ENCODE measurements at regions not wholly inside any gene's neighbourhood (a gene's known extent, or its start where the extent isn't known, plus 50 kb on each side); places are given as distances from the start of the nearest gene placed in this dataset.

GRCh38 chr16:85983064-85983463, 84.1 kb downstream of the IRF8 start:
- H3K9ac ChIP-seq (ENCODE audit: low read length), result no peak overlapping the region
- TF ChIP-seq, protein P1, sequence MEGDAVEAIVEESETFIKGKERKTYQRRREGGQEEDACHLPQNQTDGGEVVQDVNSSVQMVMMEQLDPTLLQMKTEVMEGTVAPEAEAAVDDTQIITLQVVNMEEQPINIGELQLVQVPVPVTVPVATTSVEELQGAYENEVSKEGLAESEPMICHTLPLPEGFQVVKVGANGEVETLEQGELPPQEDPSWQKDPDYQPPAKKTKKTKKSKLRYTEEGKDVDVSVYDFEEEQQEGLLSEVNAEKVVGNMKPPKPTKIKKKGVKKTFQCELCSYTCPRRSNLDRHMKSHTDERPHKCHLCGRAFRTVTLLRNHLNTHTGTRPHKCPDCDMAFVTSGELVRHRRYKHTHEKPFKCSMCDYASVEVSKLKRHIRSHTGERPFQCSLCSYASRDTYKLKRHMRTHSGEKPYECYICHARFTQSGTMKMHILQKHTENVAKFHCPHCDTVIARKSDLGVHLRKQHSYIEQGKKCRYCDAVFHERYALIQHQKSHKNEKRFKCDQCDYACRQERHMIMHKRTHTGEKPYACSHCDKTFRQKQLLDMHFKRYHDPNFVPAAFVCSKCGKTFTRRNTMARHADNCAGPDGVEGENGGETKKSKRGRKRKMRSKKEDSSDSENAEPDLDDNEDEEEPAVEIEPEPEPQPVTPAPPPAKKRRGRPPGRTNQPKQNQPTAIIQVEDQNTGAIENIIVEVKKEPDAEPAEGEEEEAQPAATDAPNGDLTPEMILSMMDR (IDR thresholded peaks at IDR 0.05 in 2 of 3, conservative IDR thresholded peaks at IDR 0.05 in 1 of 3; ENCODE audit: borderline replicate concordance in 1 of 3, insufficient read depth in 1 of 3, low read depth in 2 of 3, low read length in 2 of 3), result no peak
- TF ChIP-seq EZH2 (IDR thresholded peaks at IDR 0.05), result no peak
- no peak for TF ChIP-seq EZH2phosphoT487 (IDR thresholded peaks at IDR 0.05; ENCODE audit: borderline replicate concordance)
- no peak for TF ChIP-seq REST (IDR thresholded peaks at IDR 0.05; ENCODE audit: low read depth)
- TF ChIP-seq ZNF274 (IDR thresholded peaks at IDR 0.05; ENCODE audit: low read depth, low read length), result no peak
- no peak for TF ChIP-seq YY1 (IDR thresholded peaks at IDR 0.05; ENCODE audit: extremely low read depth, insufficient replicate concordance, low read depth, low read length)
- TF ChIP-seq JUND (IDR thresholded peaks at IDR 0.05), result no peak
- no peak for TF ChIP-seq ZFX (IDR thresholded peaks at IDR 0.05)
- TF ChIP-seq CBX3 (IDR thresholded peaks at IDR 0.05; ENCODE audit: low read depth), result no peak
- TF ChIP-seq SIN3A (IDR thresholded peaks at IDR 0.05; ENCODE audit: low read depth), result no peak
- no peak for TF ChIP-seq CEBPB (IDR thresholded peaks at IDR 0.05; ENCODE audit: low read depth)
- no peak for TF ChIP-seq POLR2A (IDR thresholded peaks at IDR 0.05; ENCODE audit: borderline replicate concordance, extremely low read depth, insufficient read depth, insufficient read length)
- TF ChIP-seq RAD21 (IDR thresholded peaks at IDR 0.05; ENCODE audit: low read depth), result no peak
- TF ChIP-seq FOSL1 (IDR thresholded peaks at IDR 0.05; ENCODE audit: low read depth), result no peak
- no peak for TF ChIP-seq ELF1 (IDR thresholded peaks at IDR 0.05; ENCODE audit: borderline replicate concordance, low read depth)
- TF ChIP-seq, protein P2, sequence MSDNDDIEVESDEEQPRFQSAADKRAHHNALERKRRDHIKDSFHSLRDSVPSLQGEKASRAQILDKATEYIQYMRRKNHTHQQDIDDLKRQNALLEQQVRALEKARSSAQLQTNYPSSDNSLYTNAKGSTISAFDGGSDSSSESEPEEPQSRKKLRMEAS (IDR thresholded peaks at IDR 0.05), result no peak
- no peak for TF ChIP-seq TCF7L2 (IDR thresholded peaks at IDR 0.05; ENCODE audit: borderline replicate concordance, extremely low read depth, insufficient read depth, insufficient read length)
- TF ChIP-seq SP1 (IDR thresholded peaks at IDR 0.05; ENCODE audit: low read depth), result no peak
- no peak for TF ChIP-seq SRF (IDR thresholded peaks at IDR 0.05; ENCODE audit: low read depth)
- RAD21 ChIA-PET (ENCODE audit: low non-redundant PET in 1 of 2, low total read pairs in 2 of 2, uncharacterized antibody in 2 of 2, unreplicated experiment in 2 of 2), result no interaction called here
- H3K9me2 ChIP-seq (ENCODE audit: insufficient read depth), result no peaks in the 10 kb centered on the region
- POLR2A ChIA-PET, result no interaction called here
- peaks cover 50% of the 10 kb centered on the region for H3K27me3 ChIP-seq (ENCODE audit: insufficient read depth, low read length)
- no peaks in the 10 kb centered on the region for H4K20me1 ChIP-seq (ENCODE audit: insufficient read depth)
- H3K36me3 ChIP-seq (ENCODE audit: control insufficient read depth in 1 of 2, insufficient read depth in 2 of 2, low read length in 2 of 2), result no peaks in the 10 kb centered on the region
- intact Hi-C loops (cut with micrococcal nuclease), result no loop called here
- H3K4me1 ChIP-seq (ENCODE audit: control insufficient read depth in 1 of 2, insufficient read depth in 2 of 2, low read length in 2 of 2), result no peaks in the 10 kb centered on the region
- H2AFZ ChIP-seq (ENCODE audit: low read depth, low read length, poor library complexity, severe bottlenecking), result no peak overlapping the region
- H3K9me3 ChIP-seq (ENCODE audit: control insufficient read depth in 1 of 2, insufficient read depth in 1 of 2, low read depth in 1 of 2, low read length in 2 of 2), result no peaks in the 10 kb centered on the region
- BruUV-seq (replicated peaks), result no TSS peak
- DNase-seq (ENCODE audit: low read depth, low spot score) (no peak), ATAC-seq (no peak)
- H3K79me2 ChIP-seq (ENCODE audit: insufficient read depth, low read length), result no peaks in the 10 kb centered on the region
- CTCF ChIA-PET, result interaction anchor here (1.3 kb wide), 1 partner anchor 162 kb away, joined by 7 read pairs; no protein-coding TSS in a partner anchor
- H3K27ac ChIP-seq (ENCODE audit: low read depth, low read length), result no peak overlapping the region
- no peak overlapping the region for H3K4me2 ChIP-seq (ENCODE audit: low read length)
- H3K4me3 ChIP-seq (replicated peaks in 1 of 2; ENCODE audit: low read depth in 1 of 2, low read length in 2 of 2), result no peak overlapping the region
